Heart left ventricle (tissue), 16 donors: ENCODE measurements at regions not wholly inside any gene's neighbourhood (a gene's known extent, or its start where the extent isn't known, plus 50 kb on each side); places are given as distances from the start of the nearest gene placed in this dataset.

Experiments
- ATAC-seq, 4 donors: fragments of 200-7000 bp; cut with Tn5 transposase; one replicate each; pipeline ENCODE4 v1.9.1; 2020 to 2022; ENCODE audit warnings: moderate library complexity in 4 of 4, mild to moderate bottlenecking in 3 of 4, moderate number of reproducible peaks in 1 of 4
- DNase-seq, 5 donors: peaks; one replicate each; pipeline ENCODE4 v3.0.0-alpha.2; 2020
- H3K27ac ChIP-seq, 12 donors: fragments of 200-600 bp; sonication (generic) in 4 of 12; one replicate each; pipeline versions ENCODE4 v1.5.0 to v1.8.0; 2016 to 2022; ENCODE audit warnings: mild to moderate bottlenecking in 2 of 12
- H3K27me3 ChIP-seq, 9 donors: fragments of 200-600 bp; sonication (generic) in 2 of 9; one replicate each; pipeline versions ENCODE4 v1.5.1 to v1.8.0; 2016 to 2022; ENCODE audit warnings: mild to moderate bottlenecking in 3 of 9
- H3K36me3 ChIP-seq, 9 donors: fragments of 200-600 bp; sonication (generic) in 2 of 9; one replicate each; pipeline versions ENCODE4 v1.5.0 to v1.8.0; 2018 to 2022; ENCODE audit warnings: mild to moderate bottlenecking in 2 of 9
- H3K4me1 ChIP-seq, 12 donors: fragments of 200-600 bp; sonication (generic) in 4 of 12; one replicate each; pipeline versions ENCODE4 v1.5.0 to v1.8.0; 2016 to 2022; ENCODE audit warnings: mild to moderate bottlenecking in 3 of 12
- H3K4me3 ChIP-seq, 12 donors: fragments of 200-600 bp; sonication (generic) in 4 of 12; one replicate each; pipeline versions ENCODE4 v1.5.0 to v1.8.0; 2017 to 2022; ENCODE audit warnings: mild to moderate bottlenecking in 9 of 12, moderate library complexity in 4 of 12
- H3K9me3 ChIP-seq, 12 donors: fragments of 200-600 bp; sonication (generic) in 4 of 12; one replicate each; pipeline versions ENCODE4 v1.5.0 to v1.8.0; 2016 to 2022; ENCODE audit warnings: mild to moderate bottlenecking in 1 of 12
- CTCF ChIP-seq, 12 donors: fragments of 200-600 bp; sonication (generic) in 4 of 12; IDR thresholded peaks; one replicate each; pipeline versions ENCODE4 v1.5.0 to v1.8.0; 2018 to 2022; ENCODE audit warnings: antibody characterized with exemption in 12 of 12, mild to moderate bottlenecking in 5 of 12
- POLR2A ChIP-seq, 2 donors: fragments of 450-650 bp; IDR thresholded peaks; one replicate each; pipeline ENCODE4 v1.6.1; 2017; ENCODE audit warnings: antibody characterized with exemption in 2 of 2, mild to moderate bottlenecking in 2 of 2, moderate library complexity in 2 of 2
- WGBS, 4 donors: extraction: QIAGEN DNeasy Blood & Tissue Kit in 2 of 4; methylation state at CpG; one replicate each; pipeline versions ENCODE4 v1.1.5 to v1.1.7; 2013 to 2018; 5-methylcytosine and 5-hydroxymethylcytosine counted together
- intact Hi-C, 10 donors: fragments of 100-400 bp; cut with DNase I; formaldehyde crosslinking; loops; one replicate each; pipeline versions ENCODE4 v1.11.1 to v1.14.2; 2022
- donor health status: ischemic (EF 13 %, LVEDD 7.1; RV severe dilation, severe dysfunction).
- donor health status: healthy with polysubstance abuse.
- donor health status: DM: no; HTN: yes; CAD: no.
- donor health status: DM: no; HTN: no; CAD: no.
- donor health status: ischemic (EF 25% LVEDD 6.9; RV normal size, moderate dysfunction).
- donor health status: ischemic (EF 25% LVEDD 5.7; RV mildly dilated, moderate dysfunction).
- donor health status: healthy.
- donor health status: DM: yes; HTN: yes; CAD: no.
- donor health status: ischemic (EF 35%, LVEDD 5.7; RV mildly dilated, moderate dysfunction).
- donor health status: nonischemic (EF 11% LVEDD 7.7; RV severe dilation, severe dysfunction).
- donor health status: DM: yes; HTN: yes; CAD: no.
- donor health status: PGD.
- donor health status: ischemic (EF 29% LVEDD 5.4; RV normal size, mild dysfunction).
- donor health status: nonischemic (EF 23%, LVEDD 6.1; RV moderate dilation, normal function).

DNA sequence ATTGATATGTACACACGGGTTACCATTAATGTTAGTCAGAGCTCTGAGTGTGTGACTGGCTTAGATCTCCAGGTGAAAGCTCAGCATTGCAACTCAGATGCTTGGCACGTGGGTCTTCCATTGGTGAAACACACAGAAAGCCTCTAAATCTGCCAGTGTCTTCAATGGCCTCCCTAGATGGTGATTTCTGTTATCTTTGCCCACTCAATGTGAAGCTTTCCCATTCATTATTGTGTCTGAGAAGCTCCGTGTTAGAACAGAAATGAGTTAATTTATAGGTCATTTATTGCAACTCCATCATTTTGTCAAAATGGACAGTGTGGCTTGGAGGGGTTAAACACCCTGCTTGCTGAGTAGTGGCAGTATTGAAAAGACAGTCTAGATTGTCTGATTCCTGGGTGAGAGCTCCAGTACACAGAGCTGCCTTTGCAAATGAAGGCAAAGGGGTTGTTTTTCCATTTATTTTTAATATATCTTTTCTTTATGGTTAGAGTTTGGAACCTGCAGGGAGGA is 64.7 kb upstream of the GCFC2 start:
- DNase-seq (no peak), ATAC-seq (no peak)
- no peaks in the 10 kb centered on the region for H3K36me3 ChIP-seq
- TF ChIP-seq CTCF (IDR thresholded peaks at IDR 0.05) (no peak), POLR2A (IDR thresholded peaks at IDR 0.05) (no peak)
- H3K4me3 ChIP-seq = no peak overlapping the region
- WGBS, 4 donors = 65 to 76% (median 69%) methylated on average over 3 of the region's 3 CpGs
- no peak overlapping the region for H3K27ac ChIP-seq
- peaks cover 0 to 6% (median 0%) of the 10 kb centered on the region in 9 donors for H3K27me3 ChIP-seq
- no peaks in the 10 kb centered on the region for H3K4me1 ChIP-seq
- peaks cover 0 to 6% (median 0%) of the 10 kb centered on the region in 12 donors for H3K9me3 ChIP-seq
- intact Hi-C loops = no loop called here

DNA sequence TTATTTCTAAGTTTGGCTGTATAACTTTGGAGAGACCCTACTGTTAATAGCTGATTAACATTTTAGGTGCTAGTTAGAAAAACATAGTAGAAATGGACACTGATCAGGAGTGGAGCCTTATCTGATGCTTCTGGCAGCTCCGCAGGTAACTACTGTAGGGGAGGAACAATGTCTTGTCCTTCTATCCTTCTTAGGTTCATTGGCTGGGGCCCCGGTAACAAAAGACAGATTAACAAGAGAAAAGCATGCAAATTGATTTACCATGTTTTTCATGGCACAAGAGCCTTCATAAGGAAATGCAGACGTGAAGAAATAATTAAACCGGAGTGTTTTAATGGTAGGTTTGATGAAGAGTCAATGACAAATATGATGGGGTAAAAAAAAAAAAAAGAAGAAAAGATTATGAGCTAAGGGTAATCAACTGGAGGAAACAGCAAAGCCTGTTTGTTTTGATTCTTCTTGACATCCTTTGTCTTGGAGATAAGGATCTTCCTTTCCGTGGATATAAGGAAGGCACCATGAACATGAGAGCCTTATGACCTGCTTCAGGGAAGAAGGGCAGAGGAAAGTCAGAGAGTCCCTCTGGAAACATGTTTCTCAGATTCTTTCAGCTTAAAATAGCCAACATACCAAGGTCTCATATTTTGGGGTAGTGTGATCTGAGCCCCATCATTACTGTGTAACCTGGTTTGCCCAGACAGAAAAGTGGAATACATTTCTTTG is 62.4 kb upstream of the GCFC2 start:
- 32 to 37% (median 33%) methylated on average over 5 of the region's 5 CpGs for WGBS, 4 donors

DNA sequence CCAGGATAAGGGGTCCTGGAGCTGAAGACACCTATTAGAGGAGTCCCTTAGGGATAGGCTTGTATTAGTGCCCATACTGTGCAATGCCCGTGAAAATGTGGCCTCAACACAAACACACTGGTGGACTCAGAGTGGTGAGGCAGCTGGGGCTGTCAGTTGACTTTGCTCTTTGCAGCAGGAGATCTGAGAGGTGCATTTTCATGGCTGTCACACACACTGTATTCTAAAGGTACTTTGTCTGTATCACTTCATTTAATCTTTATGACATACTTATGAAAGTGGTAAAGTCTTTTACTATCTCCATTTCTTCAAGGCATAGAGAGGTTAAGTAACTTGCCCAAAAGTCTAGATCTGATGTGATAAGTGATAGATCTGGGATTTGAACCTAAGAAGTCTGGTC is 55.1 kb upstream of the GCFC2 start:
- ATAC-seq = no peak
- WGBS, 4 donors = 73 to 94% (median 79%) methylated on average over 1 of the region's 1 CpG
- Histone ChIP-seq H3K36me3 (no peaks in the 10 kb centered on the region), H3K9me3 (no peaks in the 10 kb centered on the region), H3K4me1 (no peaks in the 10 kb centered on the region), H3K4me3 (no peak overlapping the region), H3K27ac (no peak overlapping the region), H3K27me3 (peaks cover 0 to 6% (median 0%) of the 10 kb centered on the region in 9 donors)
- TF ChIP-seq POLR2A (IDR thresholded peaks at IDR 0.05) (no peak), CTCF (IDR thresholded peaks at IDR 0.05) (no peak)
- intact Hi-C loops = loop anchor here in 1 of 10 donors (1.0 kb wide), 1 partner anchor 7 kb away; no protein-coding TSS in a partner anchor
- no peak for DNase-seq

More for the DNA sequence above, 62.4 kb upstream of the GCFC2 start:
- Histone ChIP-seq H3K27ac (no peak overlapping the region), H3K36me3 (no peaks in the 10 kb centered on the region), H3K9me3 (peaks cover 0 to 6% (median 0%) of the 10 kb centered on the region in 12 donors), H3K4me1 (no peaks in the 10 kb centered on the region), H3K27me3 (peaks cover 0 to 6% (median 0%) of the 10 kb centered on the region in 9 donors), H3K4me3 (no peak overlapping the region)
- ATAC-seq = no peak
- intact Hi-C loops = no loop called here
- no peak for DNase-seq
- no peak for TF ChIP-seq POLR2A (IDR thresholded peaks at IDR 0.05)
- no peak for TF ChIP-seq CTCF (IDR thresholded peaks at IDR 0.05)

DNA sequence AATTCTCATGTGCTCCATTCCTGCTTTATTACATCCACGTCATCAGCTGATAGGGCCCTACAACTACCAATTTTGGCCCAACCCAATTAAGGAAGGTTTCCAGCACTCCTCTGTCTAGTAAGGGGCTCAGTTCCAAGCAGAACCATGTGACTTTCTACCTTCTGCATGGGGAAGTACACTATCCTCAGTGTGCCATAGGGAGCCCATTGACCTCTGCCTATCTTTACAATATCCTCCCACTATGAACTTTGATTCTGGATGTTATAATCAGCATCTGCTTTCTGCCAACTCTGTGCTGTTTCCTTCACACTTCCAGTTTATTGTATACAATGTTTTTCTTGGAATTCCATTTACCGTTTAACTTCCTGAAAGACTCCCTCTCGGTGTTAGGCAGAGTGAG is 53.9 kb upstream of the GCFC2 start:
- Histone ChIP-seq H3K27me3 (peaks cover 0 to 6% (median 0%) of the 10 kb centered on the region in 9 donors), H3K9me3 (no peaks in the 10 kb centered on the region), H3K4me3 (no peak overlapping the region), H3K36me3 (no peaks in the 10 kb centered on the region), H3K4me1 (no peaks in the 10 kb centered on the region), H3K27ac (no peak overlapping the region)
- ATAC-seq (no peak), DNase-seq (no peak)
- TF ChIP-seq POLR2A (IDR thresholded peaks at IDR 0.05) (no peak), CTCF (IDR thresholded peaks at IDR 0.05) (no peak)
- intact Hi-C loops = no loop called here
- 43 to 52% (median 46%) methylated on average over 3 of the region's 3 CpGs for WGBS, 4 donors
